Sigmoid colon (tissue), 3 donors: ENCODE measurements at regions not wholly inside any gene's neighbourhood (a gene's known extent, or its start where the extent isn't known, plus 50 kb on each side); places are given as distances from the start of the nearest gene placed in this dataset.
"Not testable (repeated sequence)": the region's sequence is repeated elsewhere in the genome, so short reads cannot be mapped to it uniquely, and the experiment has no call there.

Experiments
- CTCF ChIP-seq, 4 experiments: fragments of 450-650 bp in 3 of 4; fragments of 200-600 bp in 1 of 4; IDR thresholded peaks; one replicate each; pipeline ENCODE4 v1.5.1; 2016 to 2019; ENCODE audit warnings: antibody characterized with exemption in 4 of 4, mild to moderate bottlenecking in 3 of 4, moderate library complexity in 2 of 4
- POLR2A ChIP-seq, 2 donors: fragments of 450-650 bp; IDR thresholded peaks; one replicate each; pipeline ENCODE4 v1.6.1; 2016; ENCODE audit warnings: antibody characterized with exemption in 2 of 2, mild to moderate bottlenecking in 2 of 2, moderate library complexity in 2 of 2

GRCh38 chr21:28008245-28008644 is 984.4 kb downstream of the LTN1 start:
- TF ChIP-seq CTCF, POLR2A (IDR thresholded peaks at IDR 0.05): not testable (repeated sequence)
